Panc1 (cell line): ENCODE measurements at regions not wholly inside any gene's neighbourhood (a gene's known extent, or its start where the extent isn't known, plus 50 kb on each side); places are given as distances from the start of the nearest gene placed in this dataset.

Experiments used
- ATAC-seq: fragments of 200-7000 bp; cut with Tn5 transposase; 2 replicates; pipeline ENCODE4 v1.9.1; 2020; ENCODE audit warnings: mild to moderate bottlenecking, moderate library complexity
- BruUV-seq: library from RNA; stranded (reverse); fragments of 400-500 nt; replicated peaks from 2 replicates; lab custom pipeline; 2021; lab: Mats Ljungman, UMichigan
- CTCF ChIA-PET: fragments of 300-600 bp; sonication (Branson Sonifier 250); formaldehyde crosslinking; loops from one replicate; lab custom pipeline; 2022; ENCODE audit warnings: antibody characterized with exemption; lab: Charles Lee
- POLR2A ChIA-PET: fragments of 300-600 bp; sonication (Branson Sonifier 250); formaldehyde crosslinking; loops from one replicate; lab custom pipeline; 2022; ENCODE audit warnings: antibody characterized with exemption; lab: Charles Lee
- DNase-seq: peaks from one replicate; pipeline ENCODE4 v3.0.0-alpha.2; 2010; ENCODE audit warnings: low read depth, low spot score
- H3K27ac ChIP-seq: 2 replicates; pipeline ENCODE4 v1.5.1; 2011; ENCODE audit warnings: mild to moderate bottlenecking, low read length, inconsistent platforms
- H3K27me3 ChIP-seq: fragments of 200-500 bp; sonication (Bioruptor generic); 2 replicates; pipeline ENCODE4 v1.6.0; 2014; ENCODE audit warnings: low read length, inconsistent platforms; ENCODE audit not compliant: control insufficient read depth, insufficient read depth
- H3K36me3 ChIP-seq: fragments of 200-500 bp; sonication (Bioruptor generic); 2 replicates; pipeline ENCODE4 v1.5.1; 2014; ENCODE audit warnings: inconsistent platforms, mild to moderate bottlenecking, low read length, moderate library complexity; ENCODE audit not compliant: control insufficient read depth, insufficient read depth
- H3K4me1 ChIP-seq: 2 replicates; pipeline ENCODE4 v1.5.1; 2011; ENCODE audit warnings: inconsistent platforms, mild to moderate bottlenecking, low read length, moderate library complexity; ENCODE audit not compliant: control insufficient read depth, insufficient read depth
- H3K4me3 ChIP-seq, 2 experiments: 2 replicates each; pipeline ENCODE4 v1.5.1; 2011 to 2012; ENCODE audit warnings: low read depth in 2 of 2, low read length in 2 of 2, mild to moderate bottlenecking in 2 of 2, inconsistent platforms in 1 of 2, moderate library complexity in 1 of 2
- H3K9me3 ChIP-seq: fragments of 200-500 bp; sonication (Bioruptor generic); 2 replicates; pipeline ENCODE4 v1.5.1; 2014; ENCODE audit warnings: low read depth, mild to moderate bottlenecking, inconsistent platforms, low read length, moderate library complexity; ENCODE audit not compliant: control insufficient read depth, insufficient read depth
- POLR2AphosphoS5 ChIP-seq: IDR thresholded peaks from 2 replicates; pipeline ENCODE4 v1.6.1; 2012; ENCODE audit warnings: mild to moderate bottlenecking, low read depth, low read length, moderate library complexity
- SIN3A ChIP-seq: IDR thresholded peaks from 2 replicates; pipeline ENCODE4 v1.6.1; 2012; ENCODE audit warnings: low read depth, mild to moderate bottlenecking, low read length, moderate library complexity, borderline replicate concordance; ENCODE audit not compliant: insufficient read depth
- TCF7L2 ChIP-seq: IDR thresholded peaks from 2 replicates; pipeline ENCODE4 v1.6.1; 2011; ENCODE audit warnings: mild to moderate bottlenecking, low read depth, low read length, inconsistent platforms
- in situ Hi-C: cut with HindIII; loops from 2 replicates; pipeline ENCODE4 v1.10.0; 2016; ENCODE audit warnings: low sequenced_read_pairs, low pct_unique_long_range_greater_than_20kb
- intact Hi-C: fragments of 100-400 bp; cut with micrococcal nuclease; formaldehyde crosslinking; loops from one replicate; pipeline ENCODE4 v1.10.0; 2022; ENCODE audit not compliant: unreplicated experiment
- TF ChIP-seq, protein P1 (sequence below): fragments of 450-650 bp; IDR thresholded peaks from 2 replicates; pipeline ENCODE4 v1.5.1; 2017; ENCODE audit warnings: mild to moderate bottlenecking
- TF ChIP-seq, protein P2 (sequence below), 2 experiments: IDR thresholded peaks; 2 replicates each; pipeline ENCODE4 v1.6.1; 2011 to 2012; ENCODE audit warnings: low read depth in 2 of 2, control low read depth in 1 of 2, low read length in 1 of 2, mild to moderate bottlenecking in 1 of 2, moderate library complexity in 1 of 2; ENCODE audit not compliant: insufficient read depth in 1 of 2

DNA sequence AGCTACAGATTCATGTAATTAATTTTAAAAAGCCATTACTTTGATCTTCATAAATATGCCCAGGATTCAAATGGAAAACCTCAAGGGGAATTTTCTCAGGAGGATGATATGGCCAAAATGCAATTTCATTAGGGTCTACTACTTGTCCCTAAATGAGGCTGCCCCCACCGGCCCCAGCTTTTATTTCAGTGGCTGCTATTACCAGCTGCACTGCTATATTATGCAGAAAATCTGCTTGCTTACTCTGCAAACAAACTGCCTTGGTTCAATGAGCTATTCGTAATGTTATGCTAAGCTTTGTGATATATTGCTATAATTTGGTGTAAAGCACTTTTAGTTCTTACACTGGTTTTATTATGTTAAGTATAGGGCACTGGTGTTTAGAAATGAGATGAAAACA is 137.3 kb upstream of the TMTC4 start:
- Histone ChIP-seq H3K4me1 (no peaks in the 10 kb centered on the region), H3K4me3 (no peak overlapping the region), H3K27ac (no peak overlapping the region), H3K9me3 (no peaks in the 10 kb centered on the region), H3K36me3 (no peaks in the 10 kb centered on the region), H3K27me3 (peaks cover 2% of the 10 kb centered on the region; the same call in 1 of the 2 replicates)
- ChIA-PET CTCF (no interaction called here), POLR2A (no interaction called here)
- TF ChIP-seq, protein P1, sequence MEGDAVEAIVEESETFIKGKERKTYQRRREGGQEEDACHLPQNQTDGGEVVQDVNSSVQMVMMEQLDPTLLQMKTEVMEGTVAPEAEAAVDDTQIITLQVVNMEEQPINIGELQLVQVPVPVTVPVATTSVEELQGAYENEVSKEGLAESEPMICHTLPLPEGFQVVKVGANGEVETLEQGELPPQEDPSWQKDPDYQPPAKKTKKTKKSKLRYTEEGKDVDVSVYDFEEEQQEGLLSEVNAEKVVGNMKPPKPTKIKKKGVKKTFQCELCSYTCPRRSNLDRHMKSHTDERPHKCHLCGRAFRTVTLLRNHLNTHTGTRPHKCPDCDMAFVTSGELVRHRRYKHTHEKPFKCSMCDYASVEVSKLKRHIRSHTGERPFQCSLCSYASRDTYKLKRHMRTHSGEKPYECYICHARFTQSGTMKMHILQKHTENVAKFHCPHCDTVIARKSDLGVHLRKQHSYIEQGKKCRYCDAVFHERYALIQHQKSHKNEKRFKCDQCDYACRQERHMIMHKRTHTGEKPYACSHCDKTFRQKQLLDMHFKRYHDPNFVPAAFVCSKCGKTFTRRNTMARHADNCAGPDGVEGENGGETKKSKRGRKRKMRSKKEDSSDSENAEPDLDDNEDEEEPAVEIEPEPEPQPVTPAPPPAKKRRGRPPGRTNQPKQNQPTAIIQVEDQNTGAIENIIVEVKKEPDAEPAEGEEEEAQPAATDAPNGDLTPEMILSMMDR, result no peak
- TF ChIP-seq, protein P2, sequence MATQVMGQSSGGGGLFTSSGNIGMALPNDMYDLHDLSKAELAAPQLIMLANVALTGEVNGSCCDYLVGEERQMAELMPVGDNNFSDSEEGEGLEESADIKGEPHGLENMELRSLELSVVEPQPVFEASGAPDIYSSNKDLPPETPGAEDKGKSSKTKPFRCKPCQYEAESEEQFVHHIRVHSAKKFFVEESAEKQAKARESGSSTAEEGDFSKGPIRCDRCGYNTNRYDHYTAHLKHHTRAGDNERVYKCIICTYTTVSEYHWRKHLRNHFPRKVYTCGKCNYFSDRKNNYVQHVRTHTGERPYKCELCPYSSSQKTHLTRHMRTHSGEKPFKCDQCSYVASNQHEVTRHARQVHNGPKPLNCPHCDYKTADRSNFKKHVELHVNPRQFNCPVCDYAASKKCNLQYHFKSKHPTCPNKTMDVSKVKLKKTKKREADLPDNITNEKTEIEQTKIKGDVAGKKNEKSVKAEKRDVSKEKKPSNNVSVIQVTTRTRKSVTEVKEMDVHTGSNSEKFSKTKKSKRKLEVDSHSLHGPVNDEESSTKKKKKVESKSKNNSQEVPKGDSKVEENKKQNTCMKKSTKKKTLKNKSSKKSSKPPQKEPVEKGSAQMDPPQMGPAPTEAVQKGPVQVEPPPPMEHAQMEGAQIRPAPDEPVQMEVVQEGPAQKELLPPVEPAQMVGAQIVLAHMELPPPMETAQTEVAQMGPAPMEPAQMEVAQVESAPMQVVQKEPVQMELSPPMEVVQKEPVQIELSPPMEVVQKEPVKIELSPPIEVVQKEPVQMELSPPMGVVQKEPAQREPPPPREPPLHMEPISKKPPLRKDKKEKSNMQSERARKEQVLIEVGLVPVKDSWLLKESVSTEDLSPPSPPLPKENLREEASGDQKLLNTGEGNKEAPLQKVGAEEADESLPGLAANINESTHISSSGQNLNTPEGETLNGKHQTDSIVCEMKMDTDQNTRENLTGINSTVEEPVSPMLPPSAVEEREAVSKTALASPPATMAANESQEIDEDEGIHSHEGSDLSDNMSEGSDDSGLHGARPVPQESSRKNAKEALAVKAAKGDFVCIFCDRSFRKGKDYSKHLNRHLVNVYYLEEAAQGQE (IDR thresholded peaks at IDR 0.05; ENCODE audit: insufficient read depth in 1 of 2, low read depth in 2 of 2, low read length in 1 of 2), result no peak
- TF ChIP-seq POLR2AphosphoS5, result no peak
- TF ChIP-seq TCF7L2, result no peak
- no peak for TF ChIP-seq SIN3A
- in situ Hi-C loops (no loop called here), intact Hi-C loops (no loop called here)
- DNase-seq (no peak), ATAC-seq (no peak)
- BruUV-seq, result no TSS peak

DNA sequence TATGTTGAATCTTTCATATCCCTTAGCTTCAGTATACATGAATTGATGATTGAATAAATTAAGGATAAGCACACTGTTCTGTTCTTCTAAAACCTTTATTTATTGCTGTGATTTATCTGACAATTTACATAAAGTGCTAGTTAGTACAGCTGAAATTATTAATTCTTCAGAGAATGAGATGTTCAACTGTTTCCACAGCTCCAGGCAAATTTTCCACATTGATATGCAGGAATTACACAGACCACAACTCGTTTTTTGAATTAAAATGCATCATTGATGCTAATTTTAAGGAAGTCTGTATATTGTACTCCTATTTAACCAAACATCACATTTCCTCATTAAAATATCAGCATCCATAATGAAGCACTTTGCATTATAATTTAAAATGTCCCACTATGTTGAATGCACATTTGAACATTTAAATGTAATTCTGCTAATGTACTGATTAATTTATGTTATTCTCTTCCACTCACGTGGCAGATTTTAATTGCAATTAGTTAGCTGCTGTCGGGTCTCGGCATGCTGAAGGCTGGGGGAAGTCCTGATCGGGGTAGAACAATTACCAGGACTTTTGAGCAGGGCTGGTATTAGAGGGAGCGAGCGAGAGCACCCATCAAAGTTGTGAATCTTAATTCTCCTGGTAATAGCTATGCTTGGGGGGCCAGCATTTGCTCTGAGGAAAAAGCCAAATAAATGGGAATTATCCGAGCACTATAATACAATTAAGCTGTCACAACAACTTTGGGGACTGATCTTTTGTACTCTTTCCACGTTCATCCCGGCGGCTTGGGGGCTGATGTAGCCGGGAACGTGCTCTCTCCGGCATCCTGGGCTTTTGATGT is 136.7 kb upstream of the TMTC4 start:
- BruUV-seq, result no TSS peak
- intact Hi-C loops, result no loop called here

More for the DNA sequence above, 136.7 kb upstream of the TMTC4 start:
- CTCF ChIA-PET, result no interaction called here
- ATAC-seq (no peak), DNase-seq (no peak)
- POLR2A ChIA-PET, result no interaction called here
- Histone ChIP-seq H3K36me3 (no peaks in the 10 kb centered on the region), H3K27ac (no peak overlapping the region), H3K4me1 (no peaks in the 10 kb centered on the region), H3K4me3 (no peak overlapping the region), H3K27me3 (peaks cover 2% of the 10 kb centered on the region; the same call in 1 of the 2 replicates), H3K9me3 (no peaks in the 10 kb centered on the region)
- in situ Hi-C loops, result no loop called here
- TF ChIP-seq, protein P1, result no peak
- TF ChIP-seq SIN3A (no peak), POLR2AphosphoS5 (no peak), TCF7L2 (no peak)
- TF ChIP-seq, protein P2 (IDR thresholded peaks at IDR 0.05; ENCODE audit: insufficient read depth in 1 of 2, low read depth in 2 of 2, low read length in 1 of 2), result no peak
